GM23248 (cell line): ENCODE measurements at regions not wholly inside any gene's neighbourhood (a gene's known extent, or its start where the extent isn't known, plus 50 kb on each side); places are given as distances from the start of the nearest gene placed in this dataset.

ENCODE experiments used
- DNase-seq: peaks from one replicate; pipeline ENCODE4 v3.0.0-alpha.2; 2015
- H2AFZ ChIP-seq: fragments of 200-600 bp; sonication (generic); 2 replicates; pipeline ENCODE4 v1.6.1; 2016; ENCODE audit warnings: antibody characterized with exemption
- H3F3A ChIP-seq: fragments of 200-600 bp; sonication (generic); 2 replicates; pipeline ENCODE4 v1.6.1; 2016; ENCODE audit warnings: mild to moderate bottlenecking, antibody characterized with exemption, mixed run types; ENCODE audit not compliant: insufficient read depth
- H3K27ac ChIP-seq: fragments of 200-600 bp; sonication (generic); 2 replicates; pipeline ENCODE4 v1.5.1; 2016; ENCODE audit warnings: mild to moderate bottlenecking
- H3K27me3 ChIP-seq: fragments of 200-600 bp; sonication (generic); replicated peaks from 2 replicates; pipeline ENCODE4 v1.6.1; 2016; ENCODE audit warnings: mild to moderate bottlenecking; ENCODE audit not compliant: insufficient read depth
- H3K36me3 ChIP-seq: fragments of 200-600 bp; sonication (generic); 2 replicates; pipeline ENCODE4 v1.6.1; 2016; ENCODE audit warnings: low read depth, mild to moderate bottlenecking
- H3K4me1 ChIP-seq: fragments of 200-600 bp; sonication (generic); 2 replicates; pipeline ENCODE4 v1.6.1; 2016; ENCODE audit warnings: mild to moderate bottlenecking; ENCODE audit not compliant: insufficient read depth
- H3K4me2 ChIP-seq: fragments of 200-600 bp; sonication (generic); one replicate; pipeline ENCODE4 v1.6.1; 2016; ENCODE audit warnings: mild to moderate bottlenecking; ENCODE audit not compliant: unreplicated experiment
- H3K4me3 ChIP-seq: fragments of 200-600 bp; sonication (generic); 2 replicates; pipeline ENCODE4 v1.5.1; 2016; ENCODE audit warnings: mild to moderate bottlenecking
- H3K79me2 ChIP-seq: fragments of 200-600 bp; sonication (generic); 2 replicates; pipeline ENCODE4 v1.6.1; 2016; ENCODE audit warnings: mild to moderate bottlenecking; ENCODE audit not compliant: insufficient read depth
- H3K9ac ChIP-seq: fragments of 200-600 bp; sonication (generic); 2 replicates; pipeline ENCODE4 v1.6.1; 2016; ENCODE audit warnings: mild to moderate bottlenecking
- H3K9me2 ChIP-seq: fragments of 200-600 bp; sonication (generic); 2 replicates; pipeline ENCODE4 v1.6.1; 2016; ENCODE audit warnings: mixed run types, mild to moderate bottlenecking, moderate library complexity; ENCODE audit not compliant: insufficient read depth
- H3K9me3 ChIP-seq: fragments of 200-600 bp; sonication (generic); one replicate; pipeline ENCODE4 v1.6.1; 2017; ENCODE audit warnings: low read depth
- H4K20me1 ChIP-seq: fragments of 200-600 bp; sonication (generic); 2 replicates; pipeline ENCODE4 v1.6.0; 2016; ENCODE audit not compliant: insufficient read depth
- EZH2 ChIP-seq: fragments of 200-600 bp; sonication (generic); IDR thresholded peaks from 2 replicates; pipeline ENCODE4 v1.6.1; 2018; ENCODE audit warnings: antibody characterized with exemption, mild to moderate bottlenecking; ENCODE audit not compliant: insufficient read depth, poor library complexity, severe bottlenecking
- EZH2phosphoT487 ChIP-seq: fragments of 200-600 bp; sonication (generic); IDR thresholded peaks from 2 replicates; pipeline ENCODE4 v1.6.1; 2018; ENCODE audit warnings: antibody characterized with exemption, moderate library complexity, mild to moderate bottlenecking, low read depth; ENCODE audit not compliant: insufficient read depth
- WGBS, 2 experiments: methylation state at CpG; one replicate each; pipeline ENCODE4 v1.1.6; 2015 to 2017; ENCODE audit warnings: low lambda C conversion rate in 2 of 2, low coverage in 1 of 2; ENCODE audit errors: missing lambda C conversion rate in 2 of 2; 5-methylcytosine and 5-hydroxymethylcytosine counted together
- in situ Hi-C: fragments of 300-500 bp; cut with MboI; formaldehyde crosslinking; loops from 2 replicates; pipeline ENCODE4 v1.15.0; 2020

DNA sequence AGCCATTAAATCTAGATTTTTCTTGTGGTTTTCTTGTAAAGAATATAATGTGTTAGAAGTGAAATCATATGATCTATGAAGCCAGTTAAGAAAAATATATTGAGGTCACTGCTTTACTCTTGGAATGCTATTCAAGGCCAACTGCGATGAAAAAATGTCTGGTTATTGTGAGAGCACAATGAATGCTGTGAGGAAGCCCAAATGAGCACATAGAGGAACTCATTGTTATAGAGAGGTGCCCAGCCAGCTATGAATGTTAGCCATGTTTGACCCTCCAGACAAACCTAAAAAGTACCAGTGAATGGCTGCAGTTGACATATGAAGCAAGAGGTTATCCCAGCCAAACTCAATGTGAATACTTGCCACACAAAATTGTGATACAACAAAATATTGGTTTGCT is 359.8 kb upstream of the FAM174A start:
- no peaks in the 10 kb centered on the region for H3K36me3 ChIP-seq
- H3F3A ChIP-seq: no peaks in the 10 kb centered on the region
- no peak for DNase-seq
- H2AFZ ChIP-seq: no peak overlapping the region
- 22% methylated on average over 1 of the region's 1 CpG for WGBS, 2 experiments
- no peaks in the 10 kb centered on the region for H3K9me2 ChIP-seq
- H3K4me1 ChIP-seq: no peaks in the 10 kb centered on the region
- no peak overlapping the region for H3K4me3 ChIP-seq
- in situ Hi-C loops: no loop called here
- no peak overlapping the region for H3K27ac ChIP-seq
- no peaks in the 10 kb centered on the region for H3K79me2 ChIP-seq
- no peaks in the 10 kb centered on the region for H4K20me1 ChIP-seq
- H3K9ac ChIP-seq: no peak overlapping the region
- no peak for TF ChIP-seq EZH2
- no peak for TF ChIP-seq EZH2phosphoT487
- no peak overlapping the region for H3K4me2 ChIP-seq
- H3K9me3 ChIP-seq: no peaks in the 10 kb centered on the region
- H3K27me3 ChIP-seq: no peaks in the 10 kb centered on the region

- Histone ChIP-seq H3K9me3 (no peaks in the 10 kb centered on the region), H3K4me2 (no peak overlapping the region), H2AFZ (no peak overlapping the region), H3K9me2 (no peaks in the 10 kb centered on the region), H3K27me3 (no peaks in the 10 kb centered on the region), H3K27ac (no peak overlapping the region), H3K4me3 (no peak overlapping the region), H3K9ac (no peak overlapping the region), H3F3A (no peaks in the 10 kb centered on the region), H3K36me3 (no peaks in the 10 kb centered on the region), H3K79me2 (no peaks in the 10 kb centered on the region), H3K4me1 (no peaks in the 10 kb centered on the region), H4K20me1 (no peaks in the 10 kb centered on the region)
- TF ChIP-seq EZH2 (no peak), EZH2phosphoT487 (no peak)
- 12 to 15% methylated on average over 1 of the region's 1 CpG for WGBS, 2 experiments
- in situ Hi-C loops: no loop called here
- DNase-seq: no peak
Observed at GRCh38 chr5:100165309-100165708, 369.9 kb upstream of the FAM174A start.

- H3K27ac ChIP-seq: no peak overlapping the region
- no peaks in the 10 kb centered on the region for H3K9me3 ChIP-seq
- H3F3A ChIP-seq: no peaks in the 10 kb centered on the region
- no peaks in the 10 kb centered on the region for H3K4me1 ChIP-seq
- H2AFZ ChIP-seq: no peak overlapping the region
- no peaks in the 10 kb centered on the region for H3K9me2 ChIP-seq
- 24 to 26% methylated on average over 1 of the region's 1 CpG for WGBS, 2 experiments
- in situ Hi-C loops: no loop called here
- H3K36me3 ChIP-seq: no peaks in the 10 kb centered on the region
- no peaks in the 10 kb centered on the region for H3K27me3 ChIP-seq
- H3K79me2 ChIP-seq: no peaks in the 10 kb centered on the region
- no peak overlapping the region for H3K9ac ChIP-seq
- H3K4me3 ChIP-seq: no peak overlapping the region
- no peak overlapping the region for H3K4me2 ChIP-seq
- no peaks in the 10 kb centered on the region for H4K20me1 ChIP-seq
- no peak for DNase-seq
- TF ChIP-seq EZH2phosphoT487: no peak
- no peak for TF ChIP-seq EZH2
Observed at GRCh38 chr5:100161868-100162267, 373.3 kb upstream of the FAM174A start.

GRCh38 chr5:100157066-100157465 is 378.1 kb upstream of the FAM174A start:
- H3K4me1 ChIP-seq: no peaks in the 10 kb centered on the region
- in situ Hi-C loops: no loop called here
- no peaks in the 10 kb centered on the region for H3F3A ChIP-seq
- no peak overlapping the region for H2AFZ ChIP-seq
- H3K36me3 ChIP-seq: no peaks in the 10 kb centered on the region
- no peaks in the 10 kb centered on the region for H3K27me3 ChIP-seq
- TF ChIP-seq EZH2phosphoT487 (no peak), EZH2 (no peak)
- WGBS, 2 experiments: 31 to 32% methylated on average over 1 of the region's 1 CpG
- no peaks in the 10 kb centered on the region for H3K9me3 ChIP-seq
- no peak overlapping the region for H3K4me3 ChIP-seq
- H3K9me2 ChIP-seq: no peaks in the 10 kb centered on the region
- DNase-seq: no peak
- no peak overlapping the region for H3K9ac ChIP-seq
- H3K27ac ChIP-seq: no peak overlapping the region
- no peaks in the 10 kb centered on the region for H4K20me1 ChIP-seq
- H3K4me2 ChIP-seq: no peak overlapping the region
- no peaks in the 10 kb centered on the region for H3K79me2 ChIP-seq

DNA sequence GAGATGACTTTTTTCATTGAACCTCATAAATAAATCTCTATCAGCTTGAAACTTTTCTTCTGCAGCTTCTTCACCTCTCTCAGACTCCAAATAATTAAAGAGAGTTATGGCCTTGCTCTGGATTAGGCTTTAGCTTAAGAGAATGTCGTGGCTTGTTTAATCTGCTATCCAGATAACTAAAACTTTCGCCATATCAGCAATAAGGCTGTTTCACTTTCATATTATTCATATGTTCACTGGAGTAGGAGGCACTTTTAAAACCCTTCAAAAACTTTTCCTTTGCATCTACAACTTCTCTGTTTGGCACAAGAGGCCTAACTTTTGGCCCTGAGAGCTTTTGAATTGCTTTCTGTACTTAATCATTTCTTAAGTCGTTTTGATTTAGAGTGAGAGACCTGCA is 386.9 kb upstream of the FAM174A start:
- 12 to 18% methylated on average over 3 of the region's 3 CpGs for WGBS, 2 experiments
- Histone ChIP-seq H3K9me2 (no peaks in the 10 kb centered on the region), H3K4me2 (no peak overlapping the region), H3K36me3 (no peaks in the 10 kb centered on the region), H3K4me3 (no peak overlapping the region), H4K20me1 (no peaks in the 10 kb centered on the region), H3K9me3 (no peaks in the 10 kb centered on the region), H3K27me3 (no peaks in the 10 kb centered on the region), H3F3A (no peaks in the 10 kb centered on the region), H3K27ac (no peak overlapping the region), H3K4me1 (no peaks in the 10 kb centered on the region), H3K9ac (no peak overlapping the region), H3K79me2 (no peaks in the 10 kb centered on the region), H2AFZ (no peak overlapping the region)
- no peak for TF ChIP-seq EZH2phosphoT487
- no peak for TF ChIP-seq EZH2
- in situ Hi-C loops: no loop called here
- no peak for DNase-seq
